ELF-1 (cell line): ENCODE measurements at regions not wholly inside any gene's neighbourhood (a gene's known extent, or its start where the extent isn't known, plus 50 kb on each side); places are given as distances from the start of the nearest gene placed in this dataset.
"Not testable (repeated sequence)": the region's sequence is repeated elsewhere in the genome, so short reads cannot be mapped to it uniquely, and the experiment has no call there.

Source experiments
- DNase-seq: peaks from one replicate; pipeline ENCODE4 v3.0.0-alpha.2; 2016; ENCODE audit warnings: low read depth, low spot score

GRCh38 chr14:55805250-55805649 is 225.2 kb downstream of the KTN1 start:
- no peak for DNase-seq

DNA sequence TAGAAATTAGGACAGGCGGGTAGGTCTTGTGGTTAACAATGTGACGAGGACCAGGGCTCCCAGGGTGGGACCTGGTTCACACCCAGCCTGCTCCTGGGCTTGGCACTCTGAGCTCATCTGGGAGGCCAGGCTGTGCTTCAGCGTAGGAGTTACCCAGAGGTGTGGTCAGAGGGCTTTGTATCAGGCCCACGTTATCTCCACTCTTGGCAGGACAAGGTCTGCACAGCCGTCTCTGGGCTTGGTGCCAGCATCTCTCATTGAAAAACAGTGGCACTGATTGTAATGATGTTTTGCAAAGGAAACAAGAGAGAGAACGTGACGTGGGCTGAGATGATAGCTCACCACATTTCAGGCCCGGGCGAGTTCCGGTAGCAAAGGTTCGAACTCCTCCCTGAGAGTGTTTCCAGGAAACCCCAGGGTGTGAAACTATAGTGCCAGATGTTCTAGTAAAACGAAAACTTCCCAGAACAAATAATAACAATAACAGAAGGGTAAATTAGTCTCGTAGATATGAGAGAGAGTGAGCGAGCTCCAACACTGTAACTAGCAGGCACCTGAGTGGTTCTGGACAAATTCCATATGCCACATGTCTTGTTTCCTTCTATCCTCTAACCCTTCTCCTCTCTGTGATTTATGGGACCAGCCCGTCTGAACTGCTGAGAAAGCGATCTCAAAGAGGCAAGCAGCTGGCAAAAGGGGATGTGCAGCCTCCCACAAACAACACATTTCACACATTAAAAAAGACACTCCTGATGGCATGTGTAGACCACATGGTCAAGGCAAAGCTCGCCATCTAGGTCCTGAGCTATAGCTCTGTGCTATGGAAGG is 227.3 kb downstream of the KTN1 start:
- no peak for DNase-seq

- no peak for DNase-seq
Measured at GRCh38 chr14:55807881-55808379, 227.9 kb downstream of the KTN1 start.

GRCh38 chr14:55813630-55814029 is 233.6 kb downstream of the KTN1 start:
- DNase-seq = no peak

DNA sequence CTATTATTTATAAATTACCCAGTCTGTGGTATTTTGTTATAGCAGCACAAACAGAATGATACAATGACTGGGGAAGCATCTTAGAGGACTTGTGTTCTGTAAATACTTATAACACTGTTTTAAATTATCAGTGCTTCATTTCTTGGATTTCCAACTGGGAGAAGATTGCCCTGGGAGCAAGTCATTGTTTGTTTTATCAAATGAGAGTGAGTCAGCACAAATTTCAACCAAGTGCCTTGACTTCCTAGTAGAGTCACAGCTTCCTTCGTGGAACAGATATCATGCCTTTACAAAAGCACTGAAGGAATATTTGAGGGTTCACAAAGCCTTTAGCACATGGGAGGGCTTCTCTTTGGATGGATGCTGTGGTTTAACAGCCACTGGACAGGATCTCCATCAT is 234.1 kb downstream of the KTN1 start:
- DNase-seq = no peak

DNA sequence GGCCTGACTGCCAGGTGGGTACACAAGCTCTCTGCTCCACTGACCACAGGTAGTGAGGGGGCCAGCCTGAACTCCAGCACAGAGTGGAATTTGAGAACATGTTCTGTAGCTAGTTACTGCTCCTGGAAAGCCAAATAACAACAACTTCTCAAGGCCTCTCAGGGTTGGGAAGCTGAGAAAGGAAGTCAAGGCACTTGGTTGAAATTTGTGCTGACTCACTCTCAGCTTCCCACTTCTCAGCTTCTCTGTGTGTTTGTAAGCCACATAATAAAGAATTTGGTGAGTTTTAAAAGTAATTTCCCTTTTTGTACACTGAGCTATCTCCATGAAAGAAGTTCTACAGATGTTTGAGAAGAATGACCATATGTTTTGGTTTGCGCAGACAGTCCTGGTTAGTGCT is 234.9 kb downstream of the KTN1 start:
- no peak for DNase-seq

DNA sequence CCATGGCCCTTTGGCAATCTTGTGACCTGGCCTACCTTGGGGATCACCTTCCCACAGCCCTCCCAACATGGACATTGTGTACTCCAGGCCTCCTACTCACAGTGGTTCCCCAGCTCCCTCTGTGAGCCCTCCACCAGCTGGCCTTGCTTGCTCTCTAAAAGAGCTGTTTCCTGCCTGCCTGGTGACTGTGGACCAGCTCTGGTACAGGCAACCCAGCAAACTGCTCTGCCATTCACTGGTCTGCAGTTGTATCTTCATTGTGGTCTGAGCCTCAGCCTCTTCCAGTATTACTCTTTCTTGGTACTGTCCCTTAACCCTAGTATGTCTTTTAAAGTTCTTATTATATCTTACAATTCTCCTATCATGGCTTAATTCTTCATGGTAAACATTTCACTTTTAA is 236.2 kb downstream of the KTN1 start:
- DNase-seq = no peak

- no peak for DNase-seq
Measured at GRCh38 chr14:55819610-55820304, 239.8 kb downstream of the KTN1 start.

- DNase-seq = no peak
Measured at GRCh38 chr14:55822906-55823305, 242.9 kb downstream of the KTN1 start.

- DNase-seq = no peak
Measured at GRCh38 chr14:55832122-55832911, 252.3 kb downstream of the KTN1 start.

DNA sequence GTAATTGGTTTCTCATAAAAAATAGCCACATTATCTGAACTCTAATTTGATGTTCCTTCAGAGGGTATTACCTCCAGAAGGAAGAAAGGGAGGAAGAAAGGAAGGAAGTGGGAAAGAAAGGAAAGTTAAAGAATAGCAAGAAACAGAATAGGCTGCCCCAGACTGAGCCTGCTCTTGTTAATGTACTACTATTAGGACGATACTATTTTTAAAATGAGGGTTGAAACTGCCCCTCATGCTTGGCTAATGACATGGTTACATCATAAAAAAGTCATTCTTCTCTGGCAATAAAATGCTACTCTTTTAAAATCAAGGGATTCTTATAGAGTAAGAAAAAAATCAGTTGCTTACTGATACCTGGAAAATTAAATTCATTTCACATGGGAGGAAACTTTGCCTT is 253.0 kb downstream of the KTN1 start:
- DNase-seq = no peak

DNA sequence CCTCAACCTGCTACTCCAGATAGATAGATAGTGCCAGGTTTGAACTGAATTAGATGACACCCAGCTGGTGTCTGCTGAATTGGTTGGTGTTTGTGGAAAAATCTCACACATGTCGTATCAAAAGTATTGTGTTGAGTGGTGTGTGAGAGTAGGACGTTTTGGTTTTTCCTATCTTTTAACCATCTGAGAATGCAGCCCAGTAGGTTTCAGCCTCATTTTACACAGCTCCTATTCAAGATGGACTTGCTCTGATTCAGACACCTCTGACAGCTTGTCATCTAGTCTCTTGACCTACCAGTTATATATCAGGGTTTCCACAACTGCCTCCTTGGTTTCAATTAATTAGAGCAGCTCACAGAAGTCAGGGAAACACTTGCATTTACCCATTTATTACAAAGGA is 254.4 kb downstream of the KTN1 start:
- DNase-seq = no peak

GRCh38 chr14:55835985-55836384 is 256.0 kb downstream of the KTN1 start:
- no peak for DNase-seq

GRCh38 chr14:55837467-55837866 is 257.5 kb downstream of the KTN1 start:
- DNase-seq = no peak

GRCh38 chr14:55838529-55839052 is 258.6 kb downstream of the KTN1 start:
- no peak for DNase-seq

GRCh38 chr14:55839301-55839947 is 259.4 kb downstream of the KTN1 start:
- DNase-seq = not testable (repeated sequence)

DNA sequence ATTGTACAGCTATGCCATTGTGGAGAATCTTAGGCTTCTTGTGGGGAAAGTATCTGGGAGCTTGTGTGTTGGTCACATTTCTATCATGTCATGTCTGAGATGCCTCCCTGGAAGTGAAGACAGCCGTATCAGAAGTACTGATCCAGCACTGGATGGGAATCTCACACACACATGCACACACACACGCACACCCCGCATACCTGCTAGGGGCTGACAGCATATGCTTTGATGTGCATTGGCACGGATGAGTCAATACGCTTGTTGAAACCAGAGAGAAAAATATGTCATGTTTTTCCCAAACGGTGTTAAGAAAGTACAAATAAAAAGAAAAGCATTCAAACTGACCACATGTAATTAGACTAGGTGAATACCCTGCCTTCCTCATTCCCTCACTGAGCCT is 260.8 kb downstream of the KTN1 start:
- no peak for DNase-seq

DNA sequence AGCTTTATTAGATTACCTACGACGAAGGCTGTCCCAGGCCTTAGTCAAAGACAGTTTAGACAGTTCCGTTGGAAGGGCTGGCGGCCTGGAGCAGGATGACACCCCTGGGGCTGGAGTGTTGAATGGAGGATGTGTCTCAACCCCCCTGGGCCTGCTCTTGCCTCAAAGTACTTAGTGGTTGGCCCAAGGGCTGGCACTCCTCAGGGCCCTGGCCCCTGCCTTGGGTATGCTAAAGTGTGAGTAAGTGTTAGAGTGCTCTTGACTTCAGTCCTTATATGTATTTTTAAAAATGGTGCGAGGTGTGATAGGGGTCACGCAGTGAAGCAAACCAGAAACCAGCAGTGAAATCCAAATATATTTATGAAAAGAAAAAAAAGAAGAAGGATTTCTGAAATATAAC is 261.6 kb downstream of the KTN1 start:
- DNase-seq = no peak

GRCh38 chr14:55843718-55844403 is 263.9 kb downstream of the KTN1 start:
- DNase-seq = no peak

DNA sequence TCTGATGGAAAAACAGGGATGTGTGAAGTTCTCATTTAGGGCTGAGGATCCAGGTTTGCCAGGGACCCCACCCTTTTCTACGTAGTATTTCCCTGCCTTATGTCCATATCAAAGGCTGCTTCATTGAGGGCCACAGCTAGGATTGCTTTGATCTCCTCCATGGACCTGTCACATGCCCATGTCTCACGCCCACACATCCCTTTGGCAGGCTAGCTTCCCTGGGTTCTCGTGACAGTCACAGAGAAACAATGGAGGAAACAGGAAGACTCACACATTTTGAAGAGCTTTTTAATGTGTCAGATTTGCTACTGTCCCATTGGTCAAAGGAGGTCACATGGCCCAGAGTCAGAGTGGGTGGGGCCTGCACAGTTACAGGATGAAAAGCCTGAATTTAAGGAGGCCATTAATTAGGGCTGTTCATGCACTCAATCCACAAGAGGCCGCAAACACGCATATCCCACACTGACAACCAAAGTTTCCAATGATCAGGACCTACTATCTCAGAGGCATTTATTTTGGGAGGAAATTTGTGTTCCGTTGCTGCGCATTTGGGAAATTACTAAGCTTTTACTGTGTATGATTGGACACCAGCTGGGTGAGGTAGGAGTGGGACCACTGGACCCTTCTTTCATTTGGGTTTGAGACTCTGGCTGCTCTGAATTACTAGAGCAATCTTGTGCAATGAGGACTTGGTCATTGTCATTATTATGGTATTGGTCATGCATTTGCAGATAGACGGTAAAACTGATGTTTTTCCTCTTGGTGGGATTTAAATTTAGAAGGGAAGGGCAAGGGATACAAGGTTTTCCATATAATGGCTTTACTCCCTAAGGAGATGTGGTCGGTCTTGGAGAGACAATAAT is 266.2 kb downstream of the KTN1 start:
- DNase-seq = no peak
